Transverse colon (tissue), 4 donors: ENCODE measurements at regions not wholly inside any gene's neighbourhood (a gene's known extent, or its start where the extent isn't known, plus 50 kb on each side); places are given as distances from the start of the nearest gene placed in this dataset.

Experiments used
- DNase-seq: peaks from one replicate; pipeline ENCODE4 v3.0.0-alpha.2; 2019
- H3K27ac ChIP-seq, 4 donors: fragments of 200-600 bp; sonication (generic); 2 replicates each; pipeline ENCODE4 v1.5.1; 2016 to 2018; ENCODE audit warnings: inconsistent platforms in 4 of 4
- H3K27me3 ChIP-seq: fragments of 200-600 bp; sonication (generic); 2 replicates; pipeline ENCODE4 v1.5.1; 2017; ENCODE audit warnings: inconsistent platforms
- H3K36me3 ChIP-seq, 4 donors: fragments of 200-600 bp; sonication (generic); 2 replicates each; pipeline ENCODE4 v1.5.1; 2017 to 2019; ENCODE audit warnings: inconsistent platforms in 4 of 4
- H3K4me1 ChIP-seq, 4 donors: fragments of 200-600 bp; sonication (generic); 2 replicates each; pipeline ENCODE4 v1.5.1; 2017 to 2020; ENCODE audit warnings: inconsistent platforms in 4 of 4
- H3K4me3 ChIP-seq, 4 donors: fragments of 200-600 bp; sonication (generic); 1 replicate in 1 of 4; 2 replicates in 3 of 4; pipeline versions ENCODE4 v1.5.1 to v1.6.1; 2017 to 2019; ENCODE audit warnings: inconsistent platforms in 4 of 4
- H3K9me3 ChIP-seq, 2 donors: fragments of 200-600 bp; sonication (generic); 2 replicates each; pipeline ENCODE4 v1.5.1; 2017 to 2019; ENCODE audit warnings: inconsistent platforms in 2 of 2
- EP300 ChIP-seq: sonication (generic); formaldehyde crosslinking; IDR thresholded peaks from one replicate; pipeline ENCODE4 v1.6.1; 2017; ENCODE audit warnings: antibody characterized with exemption, low read depth
- POLR2A ChIP-seq: fragments of 450-650 bp; IDR thresholded peaks from one replicate; pipeline ENCODE4 v1.6.1; 2016; ENCODE audit warnings: antibody characterized with exemption, mild to moderate bottlenecking, moderate library complexity
- POLR2AphosphoS5 ChIP-seq, 3 donors: sonication (generic); formaldehyde crosslinking; IDR thresholded peaks; one replicate each; pipeline ENCODE4 v1.6.1; 2016; ENCODE audit warnings: antibody characterized with exemption in 3 of 3
- WGBS, 2 donors: methylation state at CpG; one replicate each; pipeline ENCODE4 v1.1.5; 2018; ENCODE audit warnings: low coverage in 1 of 2; 5-methylcytosine and 5-hydroxymethylcytosine counted together
- in situ Hi-C, 4 donors: fragments of 200-750 bp; cut with MboI; loops; one replicate each; pipeline versions ENCODE4 v1.15.0 to v1.15.1; 2017; ENCODE audit warnings: low sequenced_read_pairs in 3 of 4, low pct_ligation_motif_present in 1 of 4, low pct_unique_long_range_greater_than_20kb in 1 of 4
- intact Hi-C: fragments of 100-400 bp; cut with DNase I; formaldehyde crosslinking; loops from one replicate; pipeline ENCODE4 v1.15.1; 2023; ENCODE audit warnings: low total_unique reads
- TF ChIP-seq, protein P1 (sequence below), 5 experiments: fragments of 200-600 bp in 3 of 5; fragments of 450-650 bp in 2 of 5; sonication (generic) in 3 of 5; IDR thresholded peaks; 1 replicate in 2 of 5; 2 replicates in 3 of 5; pipeline ENCODE4 v1.5.1; 2016 to 2017; ENCODE audit warnings: antibody characterized with exemption in 5 of 5, inconsistent platforms in 3 of 5, mild to moderate bottlenecking in 2 of 5, moderate library complexity in 1 of 5

DNA sequence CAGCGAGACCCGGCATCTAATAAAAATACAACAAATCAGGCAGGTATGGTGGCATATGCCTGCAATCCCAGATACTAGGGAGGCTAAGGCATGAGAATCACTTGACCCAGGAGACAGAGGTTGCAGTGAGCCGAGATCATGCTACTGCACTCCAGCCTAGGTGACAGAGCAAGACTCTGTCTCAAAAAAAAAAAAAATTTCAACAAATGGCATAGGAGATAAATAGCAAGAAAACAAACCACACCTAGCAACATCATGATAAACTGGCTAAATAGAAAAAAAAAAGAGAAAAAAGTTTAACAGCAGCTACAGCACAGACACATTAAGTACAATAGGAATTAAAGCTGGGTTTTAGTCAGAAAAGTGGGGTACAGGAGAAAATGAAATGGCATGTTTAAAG lies 1034.6 kb upstream of the LRRN3 start:
- H3K27ac ChIP-seq = no peak overlapping the region
- TF ChIP-seq POLR2A = no peak
- no peak overlapping the region for H3K4me3 ChIP-seq
- intact Hi-C loops (loop anchor here (5.0 kb wide), 1 partner anchor 449 kb away; no protein-coding TSS in a partner anchor), in situ Hi-C loops (no loop called here)
- no peak for DNase-seq
- 66 to 80% methylated on average over 1 to 3 of the region's 3 CpGs for WGBS, 2 donors
- H3K27me3 ChIP-seq = no peaks in the 10 kb centered on the region
- H3K36me3 ChIP-seq = no peaks in the 10 kb centered on the region
- H3K9me3 ChIP-seq = no peaks in the 10 kb centered on the region
- no peaks in the 10 kb centered on the region for H3K4me1 ChIP-seq

DNA sequence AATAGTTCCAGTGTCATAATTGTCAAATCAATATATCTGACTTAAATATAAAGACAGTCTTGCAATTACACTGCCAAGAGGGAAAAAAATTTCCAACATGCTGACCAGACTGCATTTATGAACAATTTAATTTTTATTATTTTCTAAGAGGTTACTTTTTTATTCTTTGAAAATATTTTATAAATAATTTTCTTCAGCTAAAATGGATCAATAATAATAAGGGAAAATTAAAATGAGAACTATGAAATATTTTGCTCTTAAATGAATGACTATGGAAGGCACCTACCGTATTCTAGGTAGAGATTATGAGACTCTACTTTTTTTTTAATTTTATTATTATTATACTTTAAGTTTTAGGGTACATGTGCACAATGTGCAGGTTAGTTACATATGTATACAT lies 1032.5 kb upstream of the LRRN3 start:
- whole genome bisulfite sequencing, 2 donors = 84 to 94% methylated on average over 1 of the region's 1 CpG
- in situ Hi-C loops (no loop called here), intact Hi-C loops (loop anchor here (5.0 kb wide), 1 partner anchor 451 kb away; no protein-coding TSS in a partner anchor)
- no peaks in the 10 kb centered on the region for H3K9me3 ChIP-seq
- no peaks in the 10 kb centered on the region for H3K4me1 ChIP-seq
- no peaks in the 10 kb centered on the region for H3K27me3 ChIP-seq
- TF ChIP-seq EP300 (no peak), POLR2A (no peak), POLR2AphosphoS5 (IDR thresholded peaks at IDR 0.05) (no peak)
- TF ChIP-seq, protein P1, sequence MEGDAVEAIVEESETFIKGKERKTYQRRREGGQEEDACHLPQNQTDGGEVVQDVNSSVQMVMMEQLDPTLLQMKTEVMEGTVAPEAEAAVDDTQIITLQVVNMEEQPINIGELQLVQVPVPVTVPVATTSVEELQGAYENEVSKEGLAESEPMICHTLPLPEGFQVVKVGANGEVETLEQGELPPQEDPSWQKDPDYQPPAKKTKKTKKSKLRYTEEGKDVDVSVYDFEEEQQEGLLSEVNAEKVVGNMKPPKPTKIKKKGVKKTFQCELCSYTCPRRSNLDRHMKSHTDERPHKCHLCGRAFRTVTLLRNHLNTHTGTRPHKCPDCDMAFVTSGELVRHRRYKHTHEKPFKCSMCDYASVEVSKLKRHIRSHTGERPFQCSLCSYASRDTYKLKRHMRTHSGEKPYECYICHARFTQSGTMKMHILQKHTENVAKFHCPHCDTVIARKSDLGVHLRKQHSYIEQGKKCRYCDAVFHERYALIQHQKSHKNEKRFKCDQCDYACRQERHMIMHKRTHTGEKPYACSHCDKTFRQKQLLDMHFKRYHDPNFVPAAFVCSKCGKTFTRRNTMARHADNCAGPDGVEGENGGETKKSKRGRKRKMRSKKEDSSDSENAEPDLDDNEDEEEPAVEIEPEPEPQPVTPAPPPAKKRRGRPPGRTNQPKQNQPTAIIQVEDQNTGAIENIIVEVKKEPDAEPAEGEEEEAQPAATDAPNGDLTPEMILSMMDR (IDR thresholded peaks at IDR 0.05) = no peak
- DNase-seq = no peak
- H3K4me3 ChIP-seq = no peak overlapping the region
- no peak overlapping the region for H3K27ac ChIP-seq
- no peaks in the 10 kb centered on the region for H3K36me3 ChIP-seq

DNA sequence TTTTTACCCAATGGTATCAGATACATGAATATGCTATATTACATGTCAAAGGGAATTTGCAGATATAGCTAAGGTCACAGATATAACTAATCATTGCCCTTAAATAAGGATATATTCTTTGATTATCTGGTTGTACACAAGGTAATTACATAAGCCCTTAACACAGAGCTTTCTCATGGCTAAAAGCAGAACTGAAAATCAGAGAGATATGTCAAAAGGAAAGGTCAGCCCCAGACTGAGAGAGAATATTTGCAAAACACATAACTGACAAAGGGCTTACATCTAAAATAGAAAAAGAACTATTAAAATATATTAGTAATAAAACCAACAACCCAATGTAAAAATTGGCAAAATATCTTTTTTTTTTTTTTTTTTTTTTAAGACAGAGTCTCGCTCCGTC lies 1029.5 kb upstream of the LRRN3 start:
- intact Hi-C loops = no loop called here
- no peak for TF ChIP-seq POLR2A
- TF ChIP-seq, protein P1 (IDR thresholded peaks at IDR 0.05) = no peak
- TF ChIP-seq EP300 = no peak
- TF ChIP-seq POLR2AphosphoS5 (IDR thresholded peaks at IDR 0.05) = no peak
- Histone ChIP-seq H3K4me3 (no peak overlapping the region), H3K27me3 (no peaks in the 10 kb centered on the region), H3K9me3 (no peaks in the 10 kb centered on the region), H3K36me3 (no peaks in the 10 kb centered on the region), H3K4me1 (no peaks in the 10 kb centered on the region), H3K27ac (no peak overlapping the region)
- 95% methylated on average over 2 of the region's 2 CpGs; no CpG with 5 or more reads in 1 of the 2 donors for WGBS, 2 donors
- DNase-seq = no peak
- in situ Hi-C loops = no loop called here

DNA sequence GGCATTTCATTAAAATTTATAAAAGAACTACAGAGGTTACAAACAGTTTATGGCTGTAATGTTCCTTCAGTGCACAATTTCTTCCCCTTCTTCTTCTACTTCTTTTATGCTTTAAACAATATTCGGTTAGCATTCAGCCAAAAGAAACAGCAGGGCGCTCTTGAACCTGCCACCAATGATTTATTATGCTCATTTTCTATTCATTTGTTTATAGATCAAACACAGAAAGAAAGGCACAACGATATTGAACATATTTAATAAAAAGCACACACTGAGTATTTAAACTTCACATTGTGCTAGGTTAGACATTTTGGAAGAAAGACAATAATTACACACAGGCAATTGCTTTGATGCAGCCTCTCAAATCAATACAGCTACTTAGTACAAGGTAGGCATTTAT lies 1025.8 kb upstream of the LRRN3 start:
- Histone ChIP-seq H3K4me1 (no peaks in the 10 kb centered on the region), H3K4me3 (no peak overlapping the region), H3K9me3 (no peaks in the 10 kb centered on the region), H3K27ac (no peak overlapping the region), H3K36me3 (no peaks in the 10 kb centered on the region), H3K27me3 (no peaks in the 10 kb centered on the region)
- DNase-seq = no peak
- WGBS, 2 donors = 22 to 42% methylated on average over 3 of the region's 3 CpGs
- in situ Hi-C loops (no loop called here), intact Hi-C loops (no loop called here)
- TF ChIP-seq POLR2AphosphoS5 (IDR thresholded peaks at IDR 0.05) = no peak
- TF ChIP-seq, protein P1 (IDR thresholded peaks at IDR 0.05) = no peak
- TF ChIP-seq EP300 = no peak
- TF ChIP-seq POLR2A = no peak

DNA sequence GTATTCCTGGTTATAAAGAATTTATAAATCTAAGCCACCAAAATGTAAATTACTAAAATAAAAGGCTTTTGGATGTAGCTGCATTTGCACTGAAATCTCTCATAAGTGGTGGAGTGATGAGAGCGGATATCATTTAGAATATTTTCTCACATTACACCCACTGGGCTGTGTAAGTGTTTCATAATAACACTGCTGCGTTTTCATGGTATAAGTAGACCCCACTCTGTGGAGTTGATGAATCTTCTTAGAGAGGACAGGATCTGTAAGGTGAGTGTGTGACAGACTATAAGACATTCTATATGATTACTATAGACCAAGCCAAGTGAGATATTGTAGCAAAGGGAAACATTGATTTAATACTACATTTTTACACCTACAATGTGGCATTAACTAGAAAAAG lies 1024.1 kb upstream of the LRRN3 start:
- no peaks in the 10 kb centered on the region for H3K4me1 ChIP-seq
- in situ Hi-C loops = no loop called here
- 83 to 87% methylated on average over 2 of the region's 2 CpGs for whole genome bisulfite sequencing, 2 donors
- H3K27me3 ChIP-seq = no peaks in the 10 kb centered on the region
- DNase-seq = no peak
- H3K4me3 ChIP-seq = no peak overlapping the region
- intact Hi-C loops = no loop called here
- no peak overlapping the region for H3K27ac ChIP-seq
- no peaks in the 10 kb centered on the region for H3K36me3 ChIP-seq
- no peaks in the 10 kb centered on the region for H3K9me3 ChIP-seq
- TF ChIP-seq EP300 (no peak), POLR2AphosphoS5 (IDR thresholded peaks at IDR 0.05) (no peak), POLR2A (no peak)
- TF ChIP-seq, protein P1 (IDR thresholded peaks at IDR 0.05) = no peak
